Fibroblast of lung (primary cell): ENCODE measurements at regions not wholly inside any gene's neighbourhood (a gene's known extent, or its start where the extent isn't known, plus 50 kb on each side); places are given as distances from the start of the nearest gene placed in this dataset.

Source experiments
- EZH2 ChIP-seq: IDR thresholded peaks from 2 replicates; pipeline ENCODE4 v1.5.1; 2012; ENCODE audit warnings: low read length, control low read depth, mild to moderate bottlenecking; ENCODE audit errors: missing control alignments
- TF ChIP-seq, protein P1 (sequence below), 2 donors: IDR thresholded peaks in 1 of 2; conservative IDR thresholded peaks in 1 of 2; 1 replicate in 1 of 2; 2 replicates in 1 of 2; pipeline ENCODE4 v1.5.1; 2011 to 2012; ENCODE audit warnings: low read length in 2 of 2, control low read depth in 1 of 2, inconsistent platforms in 1 of 2, low read depth in 1 of 2, mild to moderate bottlenecking in 1 of 2

DNA sequence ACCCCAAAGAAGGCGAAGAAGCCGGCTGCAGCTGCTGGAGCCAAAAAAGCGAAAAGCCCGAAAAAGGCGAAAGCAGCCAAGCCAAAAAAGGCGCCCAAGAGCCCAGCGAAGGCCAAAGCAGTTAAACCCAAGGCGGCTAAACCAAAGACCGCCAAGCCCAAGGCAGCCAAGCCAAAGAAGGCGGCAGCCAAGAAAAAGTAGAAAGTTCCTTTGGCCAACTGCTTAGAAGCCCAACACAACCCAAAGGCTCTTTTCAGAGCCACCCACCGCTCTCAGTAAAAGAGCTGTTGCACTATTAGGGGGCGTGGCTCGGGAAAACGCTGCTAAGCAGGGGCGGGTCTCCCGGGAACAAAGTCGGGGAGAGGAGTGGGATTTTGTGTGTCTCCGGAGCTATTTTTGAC is 69.6 kb downstream of the HFE start:
- TF ChIP-seq, protein P1, sequence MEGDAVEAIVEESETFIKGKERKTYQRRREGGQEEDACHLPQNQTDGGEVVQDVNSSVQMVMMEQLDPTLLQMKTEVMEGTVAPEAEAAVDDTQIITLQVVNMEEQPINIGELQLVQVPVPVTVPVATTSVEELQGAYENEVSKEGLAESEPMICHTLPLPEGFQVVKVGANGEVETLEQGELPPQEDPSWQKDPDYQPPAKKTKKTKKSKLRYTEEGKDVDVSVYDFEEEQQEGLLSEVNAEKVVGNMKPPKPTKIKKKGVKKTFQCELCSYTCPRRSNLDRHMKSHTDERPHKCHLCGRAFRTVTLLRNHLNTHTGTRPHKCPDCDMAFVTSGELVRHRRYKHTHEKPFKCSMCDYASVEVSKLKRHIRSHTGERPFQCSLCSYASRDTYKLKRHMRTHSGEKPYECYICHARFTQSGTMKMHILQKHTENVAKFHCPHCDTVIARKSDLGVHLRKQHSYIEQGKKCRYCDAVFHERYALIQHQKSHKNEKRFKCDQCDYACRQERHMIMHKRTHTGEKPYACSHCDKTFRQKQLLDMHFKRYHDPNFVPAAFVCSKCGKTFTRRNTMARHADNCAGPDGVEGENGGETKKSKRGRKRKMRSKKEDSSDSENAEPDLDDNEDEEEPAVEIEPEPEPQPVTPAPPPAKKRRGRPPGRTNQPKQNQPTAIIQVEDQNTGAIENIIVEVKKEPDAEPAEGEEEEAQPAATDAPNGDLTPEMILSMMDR (conservative IDR thresholded peaks at IDR 0.05 in 1 of 2, IDR thresholded peaks at IDR 0.05 in 1 of 2; ENCODE audit: low read depth in 1 of 2, low read length in 2 of 2), result no peak
- no peak for TF ChIP-seq EZH2
